Esophagus muscularis mucosa (tissue), 4 donors: ENCODE measurements at regions not wholly inside any gene's neighbourhood (a gene's known extent, or its start where the extent isn't known, plus 50 kb on each side); places are given as distances from the start of the nearest gene placed in this dataset.

Experiments
- DNase-seq: peaks from one replicate; pipeline ENCODE4 v3.0.0-alpha.2; 2017; ENCODE audit errors: extremely low spot score
- H3K27ac ChIP-seq, 4 donors: fragments of 200-600 bp; sonication (generic); replicated peaks in 1 of 4; 1 replicate in 3 of 4; 2 replicates in 1 of 4; pipeline ENCODE4 v1.5.1; 2016 to 2019; ENCODE audit warnings: mild to moderate bottlenecking in 1 of 4
- H3K27me3 ChIP-seq, 4 donors: fragments of 200-600 bp; sonication (generic); one replicate each; pipeline versions ENCODE4 v1.5.1 to v1.6.0; 2016 to 2019
- H3K36me3 ChIP-seq, 4 donors: fragments of 200-600 bp; sonication (generic); one replicate each; pipeline ENCODE4 v1.5.1; 2016 to 2019
- H3K4me1 ChIP-seq, 4 donors: fragments of 200-600 bp; sonication (generic); one replicate each; pipeline ENCODE4 v1.5.1; 2016 to 2019
- H3K4me3 ChIP-seq, 4 donors: fragments of 200-600 bp; sonication (generic); 1 replicate in 2 of 4; 2 replicates in 2 of 4; pipeline ENCODE4 v1.5.1; 2016 to 2019; ENCODE audit warnings: mild to moderate bottlenecking in 4 of 4, moderate library complexity in 1 of 4
- H3K9me3 ChIP-seq, 4 donors: fragments of 200-600 bp; sonication (generic); 1 replicate in 3 of 4; 2 replicates in 1 of 4; pipeline ENCODE4 v1.5.1; 2016 to 2019
- CTCF ChIP-seq, 3 experiments: fragments of 200-600 bp in 2 of 3; fragments of 450-650 bp in 1 of 3; sonication (generic) in 2 of 3; IDR thresholded peaks; one replicate each; pipeline ENCODE4 v1.5.1; 2017 to 2019; ENCODE audit warnings: antibody characterized with exemption in 3 of 3, mild to moderate bottlenecking in 2 of 3, moderate library complexity in 1 of 3
- EP300 ChIP-seq: sonication (generic); formaldehyde crosslinking; IDR thresholded peaks from one replicate; pipeline ENCODE4 v1.6.1; 2017; ENCODE audit warnings: antibody characterized with exemption
- POLR2A ChIP-seq: fragments of 450-650 bp; IDR thresholded peaks from one replicate; pipeline ENCODE4 v1.6.1; 2017; ENCODE audit warnings: antibody characterized with exemption, moderate library complexity, mild to moderate bottlenecking, low read depth
- POLR2AphosphoS5 ChIP-seq, 2 donors: sonication (generic); formaldehyde crosslinking; IDR thresholded peaks; one replicate each; pipeline ENCODE4 v1.6.1; 2017; ENCODE audit warnings: antibody characterized with exemption in 2 of 2
- WGBS: methylation state at CpG from one replicate; pipeline ENCODE4 v1.1.5; 2018; 5-methylcytosine and 5-hydroxymethylcytosine counted together
- intact Hi-C: fragments of 100-400 bp; cut with DNase I; formaldehyde crosslinking; loops from one replicate; pipeline ENCODE4 v1.15.1; 2023

- no peak for DNase-seq
- H3K4me3 ChIP-seq, result no peak overlapping the region
Measured at GRCh38 chr3:22225161-22225560, 474.2 kb upstream of the ZNF385D start.

GRCh38 chr3:22228705-22229104 lies 477.7 kb upstream of the ZNF385D start:
- Histone ChIP-seq H3K27me3 (no peaks in the 10 kb centered on the region), H3K4me1 (no peaks in the 10 kb centered on the region), H3K9me3 (no peaks in the 10 kb centered on the region), H3K4me3 (no peak overlapping the region), H3K36me3 (no peaks in the 10 kb centered on the region), H3K27ac (no peak overlapping the region)
- intact Hi-C loops, result no loop called here
- no peak for DNase-seq
- TF ChIP-seq POLR2AphosphoS5 (IDR thresholded peaks at IDR 0.05) (no peak), POLR2A (no peak), CTCF (IDR thresholded peaks at IDR 0.05) (no peak), EP300 (no peak)
- WGBS, result 89% methylated on average over 1 of the region's 1 CpG

More at GRCh38 chr3:22225161-22225560, 474.2 kb upstream of the ZNF385D start:
- Histone ChIP-seq H3K4me1 (no peaks in the 10 kb centered on the region), H3K27ac (no peak overlapping the region), H3K36me3 (no peaks in the 10 kb centered on the region), H3K27me3 (no peaks in the 10 kb centered on the region), H3K9me3 (no peaks in the 10 kb centered on the region)
- TF ChIP-seq POLR2A, result no peak
- TF ChIP-seq EP300, result no peak
- no peak for TF ChIP-seq CTCF (IDR thresholded peaks at IDR 0.05)
- TF ChIP-seq POLR2AphosphoS5 (IDR thresholded peaks at IDR 0.05), result no peak
- intact Hi-C loops, result no loop called here
- WGBS, result 90% methylated on average over 7 of the region's 7 CpGs

- Histone ChIP-seq H3K9me3 (no peaks in the 10 kb centered on the region), H3K27me3 (no peaks in the 10 kb centered on the region), H3K36me3 (no peaks in the 10 kb centered on the region), H3K27ac (no peak overlapping the region), H3K4me1 (no peaks in the 10 kb centered on the region), H3K4me3 (no peak overlapping the region)
- intact Hi-C loops, result no loop called here
- DNase-seq, result no peak
- WGBS, result 91% methylated on average over 1 of the region's 1 CpG
- TF ChIP-seq CTCF (IDR thresholded peaks at IDR 0.05) (no peak), POLR2AphosphoS5 (IDR thresholded peaks at IDR 0.05) (no peak), POLR2A (no peak), EP300 (no peak)
Measured at GRCh38 chr3:22231061-22231460, 480.1 kb upstream of the ZNF385D start.

- Histone ChIP-seq H3K27me3 (no peaks in the 10 kb centered on the region), H3K9me3 (no peaks in the 10 kb centered on the region), H3K4me3 (no peak overlapping the region), H3K36me3 (no peaks in the 10 kb centered on the region), H3K4me1 (no peaks in the 10 kb centered on the region), H3K27ac (no peak overlapping the region)
- 76% methylated on average over 3 of the region's 3 CpGs for WGBS
- DNase-seq, result no peak
- no peak for TF ChIP-seq CTCF (IDR thresholded peaks at IDR 0.05)
- no peak for TF ChIP-seq POLR2AphosphoS5 (IDR thresholded peaks at IDR 0.05)
- TF ChIP-seq EP300, result no peak
- no peak for TF ChIP-seq POLR2A
- intact Hi-C loops, result no loop called here
Measured at GRCh38 chr3:22236490-22237270, 485.7 kb upstream of the ZNF385D start.

- Histone ChIP-seq H3K36me3 (no peaks in the 10 kb centered on the region), H3K27me3 (no peaks in the 10 kb centered on the region), H3K4me1 (no peaks in the 10 kb centered on the region), H3K27ac (no peak overlapping the region), H3K4me3 (no peak overlapping the region), H3K9me3 (no peaks in the 10 kb centered on the region)
- DNase-seq, result no peak
- 69% methylated on average over 4 of the region's 4 CpGs for WGBS
- no peak for TF ChIP-seq POLR2AphosphoS5 (IDR thresholded peaks at IDR 0.05)
- TF ChIP-seq EP300, result no peak
- TF ChIP-seq CTCF (IDR thresholded peaks at IDR 0.05), result no peak
- TF ChIP-seq POLR2A, result no peak
- intact Hi-C loops, result no loop called here
Measured at GRCh38 chr3:22239011-22239410, 488.0 kb upstream of the ZNF385D start.
